Endothelial cell of umbilical vein (primary cell): ENCODE measurements at regions not wholly inside any gene's neighbourhood (a gene's known extent, or its start where the extent isn't known, plus 50 kb on each side); places are given as distances from the start of the nearest gene placed in this dataset.

Source experiments
- BruUV-seq: library from RNA; stranded (reverse); fragments of 400-500 nt; replicated peaks from 2 replicates; lab custom pipeline; 2021; lab: Mats Ljungman, UMichigan
- CTCF ChIA-PET: fragments of 300-600, 350-600 bp; sonication (Branson Sonifier 250); formaldehyde crosslinking; loops from one replicate; lab custom pipeline; 2021; ENCODE audit warnings: antibody characterized with exemption, inconsistent platforms; lab: Charles Lee
- POLR2A ChIA-PET: fragments of 300-600, 350-600 bp; sonication (Branson Sonifier 250); formaldehyde crosslinking; loops from one replicate; lab custom pipeline; 2021; ENCODE audit warnings: antibody characterized with exemption, inconsistent platforms; lab: Charles Lee
- DNase-seq: peaks from one replicate; pipeline ENCODE4 v3.0.0-alpha.2; 2011; ENCODE audit warnings: low read depth, low spot score
- FAIRE-seq: peaks from 2 replicates; lab custom pipeline; 2011; peaks lifted over from hg19 to GRCh38; lab: Jason Lieb, UNC
- H2AFZ ChIP-seq: 2 replicates; pipeline ENCODE4 v1.6.0; 2012; ENCODE audit warnings: low read depth, low read length, control low read depth, inconsistent platforms
- H3K27ac ChIP-seq: 2 replicates; pipeline ENCODE4 v1.5.1; 2011; ENCODE audit warnings: low read depth, mild to moderate bottlenecking, control low read depth, low read length, moderate library complexity; ENCODE audit not compliant: insufficient read depth
- H3K27me3 ChIP-seq, 2 experiments: 2 replicates each; pipeline versions ENCODE4 v1.6.0 to v1.6.1; 2011; ENCODE audit warnings: low read length in 2 of 2, mixed read lengths in 1 of 2; ENCODE audit not compliant: control insufficient read depth in 2 of 2, insufficient read depth in 2 of 2
- H3K36me3 ChIP-seq, 2 experiments: 2 replicates in 1 of 2; 3 replicates in 1 of 2; pipeline ENCODE4 v1.5.1; 2011; ENCODE audit warnings: low read length in 2 of 2, mild to moderate bottlenecking in 1 of 2, moderate library complexity in 1 of 2; ENCODE audit not compliant: control insufficient read depth in 2 of 2, insufficient read depth in 2 of 2; ENCODE audit errors: extremely low read depth in 1 of 2
- H3K4me1 ChIP-seq: 3 replicates; pipeline ENCODE4 v1.5.1; 2011; ENCODE audit warnings: mild to moderate bottlenecking, low read length; ENCODE audit not compliant: control insufficient read depth, insufficient read depth; ENCODE audit errors: extremely low read depth
- H3K4me2 ChIP-seq: 2 replicates; pipeline ENCODE4 v1.6.1; 2011; ENCODE audit warnings: low read length, control low read depth, mixed read lengths; ENCODE audit not compliant: insufficient read depth
- H3K4me3 ChIP-seq, 3 experiments: fragments of 200-600 bp in 1 of 3; sonication (generic), shearing (Covaris generic) in 1 of 3; replicated peaks in 1 of 3; 2 replicates each; pipeline ENCODE4 v1.5.1; 2011 to 2016; ENCODE audit warnings: control low read depth in 3 of 3, low read length in 3 of 3, mild to moderate bottlenecking in 2 of 3, inconsistent platforms in 1 of 3, low read depth in 1 of 3, moderate library complexity in 1 of 3; ENCODE audit not compliant: insufficient read depth in 1 of 3
- H3K79me2 ChIP-seq: 2 replicates; pipeline ENCODE4 v1.6.0; 2012; ENCODE audit warnings: low read length, inconsistent platforms; ENCODE audit not compliant: control insufficient read depth, insufficient read depth
- H3K9ac ChIP-seq: replicated peaks from 2 replicates; pipeline ENCODE3; 2011; ENCODE audit warnings: low read length, control low read depth; ENCODE audit not compliant: insufficient read depth; ENCODE audit errors: extremely low read depth
- H3K9me1 ChIP-seq: replicated peaks from 3 replicates; pipeline ENCODE4 v1.6.0; 2011; ENCODE audit warnings: mild to moderate bottlenecking, low read length; ENCODE audit not compliant: control insufficient read depth, insufficient read depth; ENCODE audit errors: extremely low read depth
- H3K9me3 ChIP-seq: replicated peaks from 2 replicates; pipeline ENCODE4 v1.5.1; 2012; ENCODE audit warnings: low read length, inconsistent platforms; ENCODE audit not compliant: control insufficient read depth, insufficient read depth
- H4K20me1 ChIP-seq: replicated peaks from 2 replicates; pipeline ENCODE3; 2011; ENCODE audit warnings: mild to moderate bottlenecking, low read length; ENCODE audit not compliant: control insufficient read depth, insufficient read depth; ENCODE audit errors: extremely low read depth
- EZH2 ChIP-seq: IDR thresholded peaks from 2 replicates; pipeline ENCODE4 v1.6.1; 2012; ENCODE audit warnings: borderline replicate concordance, low read depth, mild to moderate bottlenecking, moderate library complexity, low read length, inconsistent platforms; ENCODE audit not compliant: severe bottlenecking
- FOS ChIP-seq: IDR thresholded peaks from 2 replicates; pipeline ENCODE4 v1.6.1; 2011; ENCODE audit warnings: mild to moderate bottlenecking, low read length, moderate library complexity, borderline replicate concordance; ENCODE audit not compliant: insufficient read depth
- GATA2 ChIP-seq: IDR thresholded peaks from 2 replicates; pipeline ENCODE4 v1.7.0; 2011; ENCODE audit warnings: low read depth, mild to moderate bottlenecking, moderate library complexity, mixed read lengths, low read length; ENCODE audit not compliant: insufficient read length, insufficient read depth
- JUN ChIP-seq: IDR thresholded peaks from 2 replicates; pipeline ENCODE4 v1.6.1; 2011; ENCODE audit warnings: borderline replicate concordance, low read depth; ENCODE audit not compliant: insufficient read length, insufficient read depth
- MYC ChIP-seq: IDR thresholded peaks from one replicate; pipeline ENCODE4 v1.6.1; 2011; ENCODE audit warnings: mild to moderate bottlenecking, low read depth, low read length
- POLR2A ChIP-seq: IDR thresholded peaks from 2 replicates; pipeline ENCODE4 v1.6.1; 2012; ENCODE audit warnings: low read depth, mild to moderate bottlenecking, control low read depth, low read length
- POLR2AphosphoS5 ChIP-seq: IDR thresholded peaks from 2 replicates; pipeline ENCODE4 v1.6.1; 2012; ENCODE audit warnings: low read depth, mild to moderate bottlenecking, control low read depth, low read length, moderate library complexity; ENCODE audit not compliant: insufficient read depth
- dilution Hi-C: fragments of 300-500 bp; cut with MboI; formaldehyde crosslinking; loops from one replicate; pipeline ENCODE4 v1.15.0; 2019; ENCODE audit warnings: low sequenced_read_pairs; ENCODE audit not compliant: extremely low pct_ligation_motif_present
- intact Hi-C: fragments of 100-400 bp; cut with micrococcal nuclease; formaldehyde crosslinking; loops from one replicate; pipeline ENCODE4 v1.10.0; 2022
- TF ChIP-seq, protein P1 (sequence below): IDR thresholded peaks from 2 replicates; pipeline ENCODE4 v1.6.1; 2011; ENCODE audit not compliant: insufficient read depth, insufficient read length
- TF ChIP-seq, protein P2 (sequence below), 2 donors: IDR thresholded peaks; 1 replicate in 1 of 2; 2 replicates in 1 of 2; pipeline ENCODE4 v1.5.1; 2011; ENCODE audit warnings: low read length in 2 of 2, mild to moderate bottlenecking in 2 of 2, moderate library complexity in 2 of 2, control low read depth in 1 of 2, inconsistent platforms in 1 of 2, low read depth in 1 of 2; ENCODE audit not compliant: insufficient read depth in 1 of 2; ENCODE audit errors: extremely low read depth in 1 of 2

DNA sequence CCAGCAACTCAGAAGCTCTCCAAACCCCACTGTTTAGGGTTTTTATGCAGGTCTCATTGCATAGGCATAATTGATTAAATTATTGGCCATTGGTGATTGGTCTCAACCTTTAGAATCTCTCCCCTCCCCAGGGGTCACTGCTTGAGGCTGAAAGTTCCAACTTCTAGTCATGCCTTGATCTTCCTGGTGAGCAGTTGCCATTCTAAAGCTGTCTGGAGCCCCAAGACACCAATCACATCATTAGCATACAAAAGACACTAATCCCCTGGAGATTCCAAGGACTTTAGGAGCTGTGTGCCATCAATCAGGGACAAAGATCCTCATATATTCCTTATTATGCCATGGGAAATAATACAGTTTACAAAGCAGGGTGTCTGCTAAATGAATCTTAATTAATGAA is 863.4 kb upstream of the KLHL29 start:
- no peak overlapping the region for H2AFZ ChIP-seq
- no peaks in the 10 kb centered on the region for H3K4me1 ChIP-seq
- H3K9ac ChIP-seq: no peak overlapping the region
- ChIA-PET CTCF (no interaction called here), POLR2A (no interaction called here)
- no peak for DNase-seq
- TF ChIP-seq GATA2: no peak
- no peak for TF ChIP-seq MYC
- TF ChIP-seq EZH2: no peak
- TF ChIP-seq POLR2AphosphoS5: no peak
- TF ChIP-seq JUN: no peak
- TF ChIP-seq, protein P1, sequence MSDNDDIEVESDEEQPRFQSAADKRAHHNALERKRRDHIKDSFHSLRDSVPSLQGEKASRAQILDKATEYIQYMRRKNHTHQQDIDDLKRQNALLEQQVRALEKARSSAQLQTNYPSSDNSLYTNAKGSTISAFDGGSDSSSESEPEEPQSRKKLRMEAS: no peak
- TF ChIP-seq POLR2A: no peak
- TF ChIP-seq FOS: no peak
- TF ChIP-seq, protein P2, sequence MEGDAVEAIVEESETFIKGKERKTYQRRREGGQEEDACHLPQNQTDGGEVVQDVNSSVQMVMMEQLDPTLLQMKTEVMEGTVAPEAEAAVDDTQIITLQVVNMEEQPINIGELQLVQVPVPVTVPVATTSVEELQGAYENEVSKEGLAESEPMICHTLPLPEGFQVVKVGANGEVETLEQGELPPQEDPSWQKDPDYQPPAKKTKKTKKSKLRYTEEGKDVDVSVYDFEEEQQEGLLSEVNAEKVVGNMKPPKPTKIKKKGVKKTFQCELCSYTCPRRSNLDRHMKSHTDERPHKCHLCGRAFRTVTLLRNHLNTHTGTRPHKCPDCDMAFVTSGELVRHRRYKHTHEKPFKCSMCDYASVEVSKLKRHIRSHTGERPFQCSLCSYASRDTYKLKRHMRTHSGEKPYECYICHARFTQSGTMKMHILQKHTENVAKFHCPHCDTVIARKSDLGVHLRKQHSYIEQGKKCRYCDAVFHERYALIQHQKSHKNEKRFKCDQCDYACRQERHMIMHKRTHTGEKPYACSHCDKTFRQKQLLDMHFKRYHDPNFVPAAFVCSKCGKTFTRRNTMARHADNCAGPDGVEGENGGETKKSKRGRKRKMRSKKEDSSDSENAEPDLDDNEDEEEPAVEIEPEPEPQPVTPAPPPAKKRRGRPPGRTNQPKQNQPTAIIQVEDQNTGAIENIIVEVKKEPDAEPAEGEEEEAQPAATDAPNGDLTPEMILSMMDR (IDR thresholded peaks at IDR 0.05; ENCODE audit: extremely low read depth in 1 of 2, insufficient read depth in 1 of 2, low read depth in 1 of 2, low read length in 2 of 2): no peak
- BruUV-seq: no TSS peak
- no peaks in the 10 kb centered on the region for H3K79me2 ChIP-seq
- no peak for FAIRE-seq
- peaks cover 3% of the 10 kb centered on the region for H3K9me3 ChIP-seq
- H3K27ac ChIP-seq: no peak overlapping the region
- H3K4me2 ChIP-seq: no peak overlapping the region
- no peaks in the 10 kb centered on the region for H3K36me3 ChIP-seq
- intact Hi-C loops (no loop called here), dilution Hi-C loops (no loop called here)
- H3K9me1 ChIP-seq: no peaks in the 10 kb centered on the region
- H4K20me1 ChIP-seq: no peaks in the 10 kb centered on the region
- no peaks in the 10 kb centered on the region for H3K27me3 ChIP-seq
- no peak overlapping the region for H3K4me3 ChIP-seq
